NCI-H2081 treated with DMSO at 0.1 percent for 48 hours (cell line): ENCODE measurements at regions not wholly inside any gene's neighbourhood (a gene's known extent, or its start where the extent isn't known, plus 50 kb on each side); places are given as distances from the start of the nearest gene placed in this dataset.
"Not testable (repeated sequence)": the region's sequence is repeated elsewhere in the genome, so short reads cannot be mapped to it uniquely, and the experiment has no call there.

Source experiments
- DNase-seq: peaks from one replicate; lab custom pipeline; 2025; lab: John Stamatoyannopoulos, UW

DNA sequence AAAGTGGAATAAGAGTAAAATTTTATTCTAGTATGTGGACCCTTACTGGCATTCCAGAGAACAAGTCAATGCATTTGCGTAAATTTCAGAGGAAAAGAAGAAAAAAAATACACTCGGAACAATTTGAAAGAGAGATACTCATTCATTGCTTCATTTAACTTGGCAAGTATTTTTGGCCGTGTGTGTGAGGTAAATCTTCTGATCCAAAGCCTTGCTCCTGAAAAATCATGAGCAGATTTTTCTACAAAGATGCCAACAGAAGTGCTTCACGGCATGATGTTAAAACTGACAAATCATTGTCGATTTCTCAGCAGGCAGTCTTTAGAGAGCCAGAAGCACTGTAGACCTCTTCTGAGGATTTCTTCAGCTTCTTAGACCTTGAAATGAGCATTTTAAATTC lies 194.0 kb downstream of the COX18 start:
- no peak for DNase-seq

GRCh38 chr4:72875138-72875537 lies 194.4 kb downstream of the COX18 start:
- no peak for DNase-seq

GRCh38 chr4:72864898-72865297 lies 204.6 kb downstream of the COX18 start:
- no peak for DNase-seq

DNA sequence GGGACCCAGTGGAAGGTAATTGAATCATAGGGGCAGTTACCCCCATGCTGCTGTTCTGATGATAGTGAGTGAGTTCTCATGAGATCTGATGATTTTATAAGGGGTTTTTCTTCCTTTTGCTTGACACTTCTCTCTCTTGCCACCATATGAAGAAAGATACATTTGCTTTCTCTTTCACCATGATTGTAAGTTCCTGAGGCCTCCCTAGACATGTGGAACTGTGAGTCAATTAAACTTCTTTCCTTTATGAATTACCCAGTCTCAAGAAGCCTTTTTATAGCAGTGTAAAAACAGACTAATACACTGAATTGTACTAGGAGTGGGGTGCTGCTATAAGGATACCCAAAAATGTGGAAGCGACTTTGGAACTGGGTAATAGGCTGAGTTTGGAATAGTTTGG lies 205.2 kb downstream of the COX18 start:
- DNase-seq = not testable (repeated sequence)

DNA sequence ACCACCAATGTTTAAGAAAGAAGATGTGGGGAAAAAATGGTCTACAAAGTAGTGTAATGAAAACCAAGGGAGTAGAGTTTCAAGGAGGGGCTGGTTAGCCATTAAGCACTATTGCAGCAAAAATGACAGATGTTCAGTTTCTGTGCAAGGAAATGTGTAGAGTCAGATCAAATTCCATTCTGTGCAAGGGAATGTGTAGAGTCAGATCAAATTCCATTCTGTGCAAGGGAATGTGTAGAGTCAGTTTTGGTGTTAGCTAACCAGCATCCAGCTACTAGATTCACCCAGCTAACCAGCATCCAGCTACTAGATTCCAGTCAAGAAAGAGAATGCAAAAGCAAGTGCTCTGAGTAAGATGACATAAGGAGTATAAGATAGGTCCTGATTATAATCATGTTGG lies 208.8 kb downstream of the COX18 start:
- DNase-seq = no peak

GRCh38 chr4:72858328-72858727 lies 211.2 kb downstream of the COX18 start:
- DNase-seq = no peak

DNA sequence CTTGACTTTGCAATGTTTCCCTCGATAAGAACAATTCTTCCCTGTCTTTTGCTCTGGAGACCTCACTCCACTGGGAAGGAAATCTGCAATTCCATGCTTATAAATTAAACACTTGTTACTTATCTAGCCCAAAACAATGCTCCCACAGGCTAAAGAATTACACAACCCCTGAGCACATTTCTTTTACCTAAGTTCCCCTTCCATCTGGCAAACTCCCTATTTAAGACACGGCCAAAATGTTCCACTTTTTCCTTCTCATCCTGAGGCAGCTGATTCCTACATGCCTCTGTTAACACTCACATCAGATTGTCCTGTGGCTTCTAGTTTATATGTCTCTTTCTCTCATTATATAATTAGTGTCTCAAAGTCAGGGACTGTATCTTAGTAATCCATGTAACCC lies 211.7 kb downstream of the COX18 start:
- DNase-seq = no peak

GRCh38 chr4:72857216-72857615 lies 212.3 kb downstream of the COX18 start:
- no peak for DNase-seq

- no peak for DNase-seq
Observed at GRCh38 chr4:72846280-72847111, 223.0 kb downstream of the COX18 start.

DNA sequence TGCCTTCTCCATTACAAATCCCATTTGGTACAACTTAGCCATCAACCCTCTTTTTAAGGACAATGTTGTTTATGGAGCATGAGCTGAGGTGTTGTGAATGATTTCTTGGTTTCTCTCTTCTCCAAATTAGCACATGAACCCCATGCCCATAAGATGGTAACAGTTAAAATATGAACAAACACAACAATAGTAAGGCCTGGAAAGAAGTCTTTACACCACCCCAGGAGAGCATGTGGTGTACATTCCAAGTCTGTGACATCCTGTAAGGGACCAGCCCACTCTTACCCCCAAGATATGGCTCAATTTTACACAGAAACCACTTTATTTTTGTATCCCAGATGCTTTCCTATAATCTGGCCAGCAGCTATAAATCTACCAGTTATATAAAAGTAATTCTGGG lies 226.1 kb downstream of the COX18 start:
- no peak for DNase-seq

GRCh38 chr4:72842323-72842722 lies 227.2 kb downstream of the COX18 start:
- DNase-seq = no peak

DNA sequence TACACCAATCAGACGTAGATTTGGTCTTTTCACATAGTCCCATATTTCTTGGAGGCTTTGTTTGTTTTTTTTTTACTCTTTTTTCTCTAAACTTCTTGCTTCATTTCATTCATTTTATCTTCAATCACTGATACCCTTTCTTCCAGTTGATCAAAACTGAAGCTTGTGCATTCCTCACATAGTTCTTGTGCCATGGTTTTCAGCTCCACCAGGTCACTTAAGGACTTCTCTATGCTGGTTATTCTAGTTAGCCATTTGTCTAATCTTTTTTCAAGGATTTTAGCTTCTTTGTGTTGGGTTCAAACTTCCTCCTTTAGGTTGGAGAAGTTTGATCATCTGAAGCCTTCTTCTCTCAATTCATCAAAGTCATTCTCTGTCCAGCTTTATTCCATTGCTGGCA lies 229.3 kb downstream of the COX18 start:
- not testable (repeated sequence) for DNase-seq

DNA sequence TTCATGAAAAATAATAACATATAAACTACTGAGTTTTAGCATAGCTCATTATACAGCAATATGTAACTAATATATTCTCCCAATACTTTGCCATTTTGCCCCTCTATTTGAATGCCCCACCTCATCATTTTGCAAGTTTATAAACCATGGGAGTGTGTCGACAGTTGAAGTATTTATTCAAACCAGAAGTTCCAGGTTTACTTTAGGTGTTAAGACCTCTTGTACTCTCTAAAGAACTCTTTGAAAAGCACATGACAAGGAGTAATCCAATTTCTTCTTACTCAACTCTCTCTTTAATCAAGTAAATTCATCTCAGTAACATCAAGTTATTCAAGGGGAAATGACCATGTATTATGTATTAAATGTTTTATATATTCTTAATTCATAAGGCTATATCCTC lies 240.7 kb downstream of the COX18 start:
- no peak for DNase-seq

GRCh38 chr4:72827968-72828367 lies 241.5 kb downstream of the COX18 start:
- DNase-seq = no peak

- DNase-seq = no peak
Observed at GRCh38 chr4:72820107-72820506, 249.4 kb downstream of the COX18 start.

- DNase-seq = no peak
Observed at GRCh38 chr4:72817012-72817411, 248.0 kb upstream of the ADAMTS3 start.

GRCh38 chr4:72814241-72814640 lies 245.2 kb upstream of the ADAMTS3 start:
- no peak for DNase-seq

GRCh38 chr4:72809208-72809607 lies 240.2 kb upstream of the ADAMTS3 start:
- DNase-seq = no peak

GRCh38 chr4:72805284-72805683 lies 236.3 kb upstream of the ADAMTS3 start:
- no peak for DNase-seq

DNA sequence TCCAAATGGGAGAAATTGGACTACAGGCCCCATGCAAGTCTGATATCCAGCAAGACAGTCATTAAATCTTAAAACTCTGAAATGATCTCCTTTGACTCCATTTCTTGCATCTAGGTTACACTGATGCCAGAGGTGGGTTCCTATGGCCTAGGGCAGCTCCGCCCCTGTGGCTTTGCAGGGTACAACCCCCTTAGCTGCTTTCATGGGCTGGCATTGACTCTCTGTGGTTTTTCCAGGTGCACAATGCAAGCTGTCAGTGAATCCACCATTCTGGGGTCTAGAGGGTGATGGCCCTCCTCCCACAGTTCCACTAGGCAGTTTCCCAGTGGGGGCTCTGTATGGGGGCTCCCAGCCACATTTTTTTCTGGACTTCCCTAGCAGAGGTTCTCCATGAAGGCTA lies 228.5 kb upstream of the ADAMTS3 start:
- DNase-seq = no peak

DNA sequence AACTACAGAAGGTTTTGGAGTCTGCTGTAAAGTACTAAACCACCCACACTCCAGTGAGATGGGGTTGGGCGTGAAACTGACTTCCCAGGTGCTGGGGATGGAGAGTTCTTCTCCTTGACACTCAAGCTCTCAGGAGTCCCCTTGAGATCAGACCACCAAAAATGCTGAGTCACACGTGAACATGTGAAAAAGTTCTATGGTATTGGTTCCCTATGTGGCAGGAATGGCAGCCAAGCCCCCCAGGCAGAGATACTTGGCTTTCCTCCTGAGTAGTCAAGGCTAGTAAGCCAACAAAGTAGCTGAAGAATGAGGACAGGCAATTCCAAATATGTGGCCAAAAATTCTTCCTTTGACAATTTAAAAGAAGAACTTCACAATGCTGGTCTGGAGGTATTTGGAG lies 222.0 kb upstream of the ADAMTS3 start:
- no peak for DNase-seq

- no peak for DNase-seq
Observed at GRCh38 chr4:72786401-72786990, 217.5 kb upstream of the ADAMTS3 start.

GRCh38 chr4:72779241-72779640 lies 210.2 kb upstream of the ADAMTS3 start:
- no peak for DNase-seq

GRCh38 chr4:72777436-72777835 lies 208.4 kb upstream of the ADAMTS3 start:
- no peak for DNase-seq
